ENCODE measurements at regions not wholly inside any gene's neighbourhood (a gene's known extent, or its start where the extent isn't known, plus 50 kb on each side); places are given as distances from the start of the nearest gene placed in this dataset.

DNA sequence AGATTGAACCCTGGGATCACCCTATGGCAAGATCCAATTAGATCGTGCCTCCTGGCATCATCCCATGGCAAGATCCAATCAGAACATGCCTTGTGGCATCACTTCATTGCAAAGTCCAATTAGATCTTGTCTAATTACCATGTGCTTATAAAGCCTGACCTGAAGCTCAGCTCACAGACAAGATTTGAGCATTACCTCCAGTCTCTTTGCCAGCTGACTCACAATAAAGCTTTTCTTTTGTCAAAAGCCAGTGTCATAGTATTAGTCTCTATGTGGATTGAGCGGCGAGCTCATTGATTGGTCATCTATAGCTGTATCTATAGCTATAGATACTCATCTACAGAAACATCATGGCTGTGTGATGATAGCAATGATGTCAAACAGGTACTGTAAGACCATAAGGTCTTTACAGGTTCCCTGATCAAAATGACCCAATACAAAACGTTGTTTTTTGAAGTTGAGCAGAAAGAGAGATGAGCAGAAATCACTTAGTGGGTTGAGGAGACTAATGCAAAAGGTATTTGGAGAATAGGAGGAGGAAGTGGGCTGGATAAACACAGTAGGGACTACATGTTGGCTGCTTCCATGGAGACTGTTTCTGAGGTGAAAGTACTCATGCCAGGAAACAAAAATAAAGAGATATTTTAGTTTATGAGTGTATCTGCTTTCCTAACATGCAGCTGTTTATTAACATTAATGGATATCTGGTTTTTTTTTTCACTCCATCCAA, 545.9 kb upstream of the AMELY start:
- TF ChIP-seq, protein P1, sequence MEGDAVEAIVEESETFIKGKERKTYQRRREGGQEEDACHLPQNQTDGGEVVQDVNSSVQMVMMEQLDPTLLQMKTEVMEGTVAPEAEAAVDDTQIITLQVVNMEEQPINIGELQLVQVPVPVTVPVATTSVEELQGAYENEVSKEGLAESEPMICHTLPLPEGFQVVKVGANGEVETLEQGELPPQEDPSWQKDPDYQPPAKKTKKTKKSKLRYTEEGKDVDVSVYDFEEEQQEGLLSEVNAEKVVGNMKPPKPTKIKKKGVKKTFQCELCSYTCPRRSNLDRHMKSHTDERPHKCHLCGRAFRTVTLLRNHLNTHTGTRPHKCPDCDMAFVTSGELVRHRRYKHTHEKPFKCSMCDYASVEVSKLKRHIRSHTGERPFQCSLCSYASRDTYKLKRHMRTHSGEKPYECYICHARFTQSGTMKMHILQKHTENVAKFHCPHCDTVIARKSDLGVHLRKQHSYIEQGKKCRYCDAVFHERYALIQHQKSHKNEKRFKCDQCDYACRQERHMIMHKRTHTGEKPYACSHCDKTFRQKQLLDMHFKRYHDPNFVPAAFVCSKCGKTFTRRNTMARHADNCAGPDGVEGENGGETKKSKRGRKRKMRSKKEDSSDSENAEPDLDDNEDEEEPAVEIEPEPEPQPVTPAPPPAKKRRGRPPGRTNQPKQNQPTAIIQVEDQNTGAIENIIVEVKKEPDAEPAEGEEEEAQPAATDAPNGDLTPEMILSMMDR (IDR thresholded peaks at IDR 0.05): no peak
- TF ChIP-seq POLR2A (IDR thresholded peaks at IDR 0.05): no peak
